ENCODE measurements at regions not wholly inside any gene's neighbourhood (a gene's known extent, or its start where the extent isn't known, plus 50 kb on each side); places are given as distances from the start of the nearest gene placed in this dataset.

GRCh38 chr11:115672999-115673411, 168.8 kb upstream of the CADM1 start:
- H3K4me2 ChIP-seq (ENCODE audit: low read length): no peak overlapping the region

GRCh38 chr11:115672412-115672811, 168.2 kb upstream of the CADM1 start:
- Histone ChIP-seq H3K79me2 (replicated peaks; ENCODE audit: insufficient read depth, low read length) (no peaks in the 10 kb centered on the region), H3K36me3 (ENCODE audit: insufficient read depth, low read length) (no peaks in the 10 kb centered on the region), H3K9me2 (ENCODE audit: insufficient read depth, low read length) (no peaks in the 10 kb centered on the region), H3F3A (ENCODE audit: insufficient read depth, low read length, poor library complexity, severe bottlenecking) (no peaks in the 10 kb centered on the region), H3K27ac (ENCODE audit: low read length) (no peak overlapping the region), H3K27me3 (ENCODE audit: insufficient read depth, low read depth, low read length) (no peaks in the 10 kb centered on the region), H3K9ac (ENCODE audit: low read length) (no peak overlapping the region), H2AFZ (ENCODE audit: low read depth, low read length) (no peak overlapping the region), H3K9me3 (ENCODE audit: low read length) (no peaks in the 10 kb centered on the region), H3K4me3 (ENCODE audit: low read length) (no peak overlapping the region), H4K20me1 (ENCODE audit: insufficient read depth) (no peaks in the 10 kb centered on the region), H3K4me2 (ENCODE audit: low read length) (no peak overlapping the region)
- TF ChIP-seq SMC3 (conservative IDR thresholded peaks at IDR 0.05; ENCODE audit: poor library complexity) (no peak), EZH2 (IDR thresholded peaks at IDR 0.05; ENCODE audit: borderline replicate concordance, insufficient read depth, low read length, poor library complexity, severe bottlenecking) (no peak), REST (IDR thresholded peaks at IDR 0.05; ENCODE audit: borderline replicate concordance) (no peak), TAF1 (IDR thresholded peaks at IDR 0.05; ENCODE audit: low read depth) (no peak), POLR2AphosphoS5 (IDR thresholded peaks at IDR 0.05) (no peak), EP300 (conservative IDR thresholded peaks at IDR 0.05; ENCODE audit: poor library complexity, severe bottlenecking) (no peak), RAD21 (conservative IDR thresholded peaks at IDR 0.05) (no peak), MXI1 (conservative IDR thresholded peaks at IDR 0.05; ENCODE audit: poor library complexity, severe bottlenecking) (no peak)

More at GRCh38 chr11:115672999-115673411, 168.8 kb upstream of the CADM1 start:
- no peak overlapping the region for H3K4me3 ChIP-seq (ENCODE audit: low read length)
- H3K27ac ChIP-seq (ENCODE audit: low read length): no peak overlapping the region
- H3F3A ChIP-seq (ENCODE audit: insufficient read depth, low read length, poor library complexity, severe bottlenecking): no peaks in the 10 kb centered on the region
- H3K9me3 ChIP-seq (ENCODE audit: low read length): no peaks in the 10 kb centered on the region
- TF ChIP-seq RAD21 (conservative IDR thresholded peaks at IDR 0.05) (no peak), POLR2AphosphoS5 (IDR thresholded peaks at IDR 0.05) (no peak), CTCF (IDR thresholded peaks at IDR 0.05; ENCODE audit: poor library complexity, severe bottlenecking) (no peak), EP300 (conservative IDR thresholded peaks at IDR 0.05; ENCODE audit: poor library complexity, severe bottlenecking) (no peak), MXI1 (conservative IDR thresholded peaks at IDR 0.05; ENCODE audit: poor library complexity, severe bottlenecking) (no peak), TAF1 (IDR thresholded peaks at IDR 0.05; ENCODE audit: low read depth) (no peak), SMC3 (conservative IDR thresholded peaks at IDR 0.05; ENCODE audit: poor library complexity) (no peak), REST (IDR thresholded peaks at IDR 0.05; ENCODE audit: borderline replicate concordance) (no peak), EZH2 (IDR thresholded peaks at IDR 0.05; ENCODE audit: borderline replicate concordance, insufficient read depth, low read length, poor library complexity, severe bottlenecking) (no peak)
- H3K9me2 ChIP-seq (ENCODE audit: insufficient read depth, low read length): no peaks in the 10 kb centered on the region
- no peak overlapping the region for H2AFZ ChIP-seq (ENCODE audit: low read depth, low read length)
- no peaks in the 10 kb centered on the region for H4K20me1 ChIP-seq (ENCODE audit: insufficient read depth)
- H3K79me2 ChIP-seq (replicated peaks; ENCODE audit: insufficient read depth, low read length): no peaks in the 10 kb centered on the region
- no peaks in the 10 kb centered on the region for H3K27me3 ChIP-seq (ENCODE audit: insufficient read depth, low read depth, low read length)
- no peaks in the 10 kb centered on the region for H3K36me3 ChIP-seq (ENCODE audit: insufficient read depth, low read length)
- H3K9ac ChIP-seq (ENCODE audit: low read length): no peak overlapping the region

Data from neural cell (in vitro differentiated cells).